GM21528 (cell line): ENCODE measurements at regions not wholly inside any gene's neighbourhood (a gene's known extent, or its start where the extent isn't known, plus 50 kb on each side); places are given as distances from the start of the nearest gene placed in this dataset.
"Not testable (repeated sequence)": the region's sequence is repeated elsewhere in the genome, so short reads cannot be mapped to it uniquely, and the experiment has no call there.

Source experiments
- ATAC-seq: cut with Tn5 transposase; IDR thresholded peaks from one replicate; pipeline ENCODE4 v1.9.1; 2021; ENCODE audit warnings: mild to moderate bottlenecking, moderate library complexity; ENCODE audit not compliant: unreplicated experiment, low FRiP score

DNA sequence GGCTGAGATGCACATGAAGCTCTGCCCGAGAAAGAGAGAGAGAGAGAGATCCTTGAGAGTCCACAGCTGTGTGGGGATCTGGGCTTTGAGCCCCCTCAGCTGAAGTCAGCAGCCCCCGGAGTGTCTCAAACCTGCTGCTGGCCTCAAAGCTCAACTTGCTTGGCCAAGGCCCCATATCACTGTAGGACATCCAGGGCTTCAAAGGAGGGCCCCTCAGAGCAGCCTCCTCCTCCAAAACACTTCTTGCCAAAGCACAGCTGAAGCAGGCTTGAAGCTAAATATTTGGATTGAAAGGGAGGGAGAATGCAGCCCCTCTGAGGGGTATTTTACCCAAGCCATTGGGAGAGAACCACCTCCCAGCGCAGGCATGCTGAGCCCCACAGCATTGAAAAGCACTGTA, 357.6 kb downstream of the OSR1 start:
- no peak for ATAC-seq

DNA sequence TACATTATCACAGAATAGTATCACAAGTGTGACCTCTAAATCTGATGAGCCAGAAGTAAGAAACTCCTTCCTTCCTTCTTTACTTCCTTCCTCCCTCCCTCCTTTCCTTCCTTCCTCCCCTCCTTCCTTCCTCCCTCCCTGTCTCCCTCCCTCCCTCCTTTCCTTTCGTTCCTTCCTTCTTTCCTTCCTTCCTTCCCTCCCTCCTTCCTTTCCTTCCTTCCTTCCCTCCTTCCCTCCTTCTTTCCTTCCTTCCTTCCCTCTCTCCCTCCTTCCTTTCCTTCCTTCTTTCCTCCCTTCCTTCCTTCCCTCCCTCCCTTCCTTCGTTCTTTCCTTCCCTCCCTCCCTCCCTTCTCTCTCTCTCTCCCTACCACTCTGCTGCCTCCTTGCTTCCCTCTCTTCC, 359.2 kb downstream of the OSR1 start:
- ATAC-seq, result no peak

DNA sequence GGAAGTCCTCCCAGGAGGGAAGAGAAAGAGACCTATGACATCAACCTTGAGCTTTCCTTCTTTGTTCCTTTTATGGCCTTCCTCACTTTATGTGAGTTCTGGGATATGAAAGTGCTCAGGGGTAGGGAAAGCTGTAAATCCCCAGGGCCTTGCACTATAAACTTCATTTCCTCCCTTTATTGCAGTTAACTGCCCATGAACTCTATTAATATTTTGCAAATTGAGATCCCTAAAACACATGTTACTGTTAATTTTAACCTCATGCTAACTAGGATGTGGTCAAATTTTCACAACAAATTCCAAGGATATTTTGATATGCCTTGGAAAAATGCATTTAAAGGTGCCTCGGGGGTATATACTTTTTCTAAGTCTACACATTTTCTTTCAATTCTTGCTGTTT, 359.9 kb downstream of the OSR1 start:
- no peak for ATAC-seq

DNA sequence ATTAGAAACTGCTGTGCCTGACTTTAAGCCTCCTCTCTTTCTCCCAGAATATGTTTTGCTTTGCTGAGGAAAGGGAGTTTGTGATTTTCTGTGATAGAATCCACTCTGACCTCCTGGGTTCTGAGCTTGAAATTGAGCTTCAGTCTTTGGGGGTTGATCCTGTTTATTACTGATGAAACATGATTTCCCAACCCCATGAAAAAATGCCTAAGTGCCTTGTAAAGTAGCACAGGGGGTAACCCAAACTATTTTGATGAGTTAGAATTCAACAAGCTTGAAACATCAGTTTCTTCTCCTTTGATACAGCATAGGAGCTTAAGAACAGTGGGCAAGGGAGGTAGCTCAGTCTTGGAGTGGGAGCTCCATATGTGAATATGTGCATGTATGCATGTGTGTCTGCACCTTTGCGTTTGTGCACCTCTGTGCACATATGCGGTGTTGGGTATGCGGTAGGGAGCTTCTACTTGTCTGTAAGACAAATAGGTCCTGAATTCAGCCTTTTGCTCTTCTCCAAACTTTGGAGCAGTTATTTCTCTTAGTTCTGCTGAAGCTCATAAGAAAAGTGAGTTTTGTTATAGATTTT, 364.6 kb downstream of the OSR1 start:
- no peak for ATAC-seq

DNA sequence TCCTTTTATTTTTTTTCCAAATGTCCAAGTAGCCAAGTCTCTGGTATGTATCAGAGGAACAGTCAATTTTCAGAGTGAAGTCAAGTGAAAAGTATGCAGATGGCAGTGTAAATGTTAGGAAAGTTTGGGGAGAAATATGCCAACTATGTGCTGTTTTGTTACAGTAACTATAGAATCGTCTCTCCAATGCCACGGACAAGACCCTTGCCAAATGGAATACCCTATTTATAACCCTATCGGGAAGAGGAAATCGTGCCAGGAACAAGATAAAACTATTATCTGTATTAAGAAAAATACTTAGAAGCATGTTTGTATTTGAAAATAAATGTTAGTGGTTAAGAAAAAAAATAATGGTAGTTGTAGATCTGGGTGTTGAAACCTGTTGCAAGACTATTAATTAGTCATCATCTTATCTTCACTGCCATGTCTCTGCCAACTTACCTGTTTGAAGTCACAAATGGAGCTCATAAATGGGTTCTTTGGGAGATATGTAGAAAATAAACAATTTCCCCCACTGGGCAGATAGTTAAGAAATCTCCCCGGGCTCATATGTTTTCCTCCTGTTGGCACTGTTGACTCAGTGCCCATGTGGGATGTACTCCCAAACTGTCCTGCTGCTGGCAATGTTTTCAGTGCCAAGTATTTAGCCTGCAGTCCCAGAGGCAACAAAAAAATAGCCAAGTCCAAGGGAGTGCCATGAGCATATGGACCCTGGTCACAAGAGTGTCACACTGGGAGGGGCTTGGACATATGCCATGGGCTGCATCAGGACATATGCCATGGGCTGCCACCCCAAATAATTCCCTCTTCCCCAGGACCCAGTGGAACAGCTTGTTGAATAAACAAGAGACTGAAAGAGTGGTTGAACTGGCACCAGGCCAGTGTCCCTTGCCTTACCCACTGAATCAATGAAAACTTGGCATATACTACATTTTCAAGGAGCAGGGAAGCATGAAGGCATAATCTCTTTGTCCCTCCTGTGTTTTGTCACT, 366.9 kb downstream of the OSR1 start:
- ATAC-seq, result no peak

DNA sequence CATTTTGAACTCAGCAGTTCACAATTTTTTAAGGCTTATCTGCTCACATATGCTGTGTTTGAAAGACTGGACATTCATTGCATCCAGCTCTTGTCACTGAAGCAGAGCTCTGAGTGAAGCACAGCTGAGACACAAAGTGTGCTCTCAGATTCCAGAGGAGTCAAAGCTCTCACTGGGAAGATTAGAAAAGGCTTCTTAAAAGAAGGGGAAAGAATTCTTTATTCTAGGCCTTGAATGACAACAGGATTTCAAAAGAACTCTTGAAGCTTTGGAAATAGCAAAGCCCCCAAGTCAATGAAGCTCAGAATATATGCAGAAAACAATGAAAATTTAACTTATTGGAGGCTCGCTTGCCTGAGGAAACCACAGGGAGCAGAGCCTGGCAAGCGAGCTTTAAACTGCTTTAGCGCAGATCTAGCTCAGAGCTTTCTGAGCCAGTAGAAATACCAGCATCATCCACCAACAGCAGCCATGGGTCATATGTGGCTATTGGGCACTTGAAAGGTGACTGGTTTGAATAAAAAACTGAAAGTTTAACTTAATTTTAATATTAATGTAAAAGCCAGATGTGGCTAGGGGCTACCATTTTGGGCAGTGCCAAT, 369.7 kb downstream of the OSR1 start:
- ATAC-seq, result no peak

DNA sequence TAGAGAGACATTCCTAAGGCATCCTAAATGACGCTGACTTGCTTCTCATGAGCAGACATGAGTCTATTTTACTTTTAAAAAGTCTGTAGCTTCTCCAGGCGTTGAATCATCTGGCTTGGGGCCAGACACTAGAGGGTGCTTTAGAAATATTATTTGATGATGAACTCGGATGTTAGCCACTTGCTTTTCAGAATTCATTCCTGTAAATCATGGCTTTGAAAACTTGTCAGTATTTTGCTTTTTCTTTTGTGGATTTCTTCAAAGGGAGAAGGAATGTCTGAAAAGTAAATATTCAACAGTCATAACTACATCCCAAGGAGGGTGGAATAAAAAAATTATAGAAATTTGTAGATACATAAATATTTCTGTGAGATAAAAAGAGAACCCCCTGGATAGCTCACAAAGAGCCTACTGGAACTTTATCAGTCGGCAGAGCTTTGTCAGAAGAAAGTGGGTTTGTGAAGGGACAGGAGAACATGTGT, 370.8 kb downstream of the OSR1 start:
- no peak for ATAC-seq

DNA sequence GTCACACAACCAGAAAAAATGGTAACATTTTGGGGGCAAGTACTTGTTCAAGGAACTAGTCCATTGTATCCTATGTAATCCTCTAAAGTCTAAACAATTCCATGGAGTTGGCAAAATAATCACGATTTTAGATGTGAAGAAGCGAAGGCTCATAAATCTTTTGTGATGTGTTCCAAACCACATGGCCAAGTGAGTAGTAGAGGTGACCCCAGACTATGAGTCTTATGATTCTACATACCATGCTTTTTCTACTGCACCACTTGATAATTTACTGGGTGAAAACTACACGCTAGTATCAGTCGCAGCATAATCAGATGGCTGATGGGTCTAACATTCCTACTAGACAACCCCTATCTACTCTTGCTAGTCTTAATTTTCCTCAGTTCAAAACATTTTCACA, 371.4 kb downstream of the OSR1 start:
- ATAC-seq, result no peak

DNA sequence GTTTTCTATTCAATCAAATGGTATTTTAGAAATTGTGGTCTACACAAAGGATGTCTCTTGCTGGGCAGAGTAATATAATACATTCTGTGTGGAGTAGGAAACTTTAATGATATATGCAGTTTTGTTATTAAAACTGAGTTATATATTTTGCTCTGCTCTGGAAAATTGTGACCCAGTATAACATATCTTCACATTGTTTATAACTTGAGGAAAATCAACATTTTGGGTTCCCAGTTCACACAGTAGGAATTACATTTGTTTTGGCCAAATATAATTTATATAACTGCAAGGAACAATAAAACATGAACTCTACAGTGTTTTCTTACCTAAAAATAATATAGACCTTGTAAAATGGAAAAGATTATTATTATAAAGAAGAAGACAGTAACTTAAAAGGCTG, 372.4 kb downstream of the OSR1 start:
- ATAC-seq, result no peak

DNA sequence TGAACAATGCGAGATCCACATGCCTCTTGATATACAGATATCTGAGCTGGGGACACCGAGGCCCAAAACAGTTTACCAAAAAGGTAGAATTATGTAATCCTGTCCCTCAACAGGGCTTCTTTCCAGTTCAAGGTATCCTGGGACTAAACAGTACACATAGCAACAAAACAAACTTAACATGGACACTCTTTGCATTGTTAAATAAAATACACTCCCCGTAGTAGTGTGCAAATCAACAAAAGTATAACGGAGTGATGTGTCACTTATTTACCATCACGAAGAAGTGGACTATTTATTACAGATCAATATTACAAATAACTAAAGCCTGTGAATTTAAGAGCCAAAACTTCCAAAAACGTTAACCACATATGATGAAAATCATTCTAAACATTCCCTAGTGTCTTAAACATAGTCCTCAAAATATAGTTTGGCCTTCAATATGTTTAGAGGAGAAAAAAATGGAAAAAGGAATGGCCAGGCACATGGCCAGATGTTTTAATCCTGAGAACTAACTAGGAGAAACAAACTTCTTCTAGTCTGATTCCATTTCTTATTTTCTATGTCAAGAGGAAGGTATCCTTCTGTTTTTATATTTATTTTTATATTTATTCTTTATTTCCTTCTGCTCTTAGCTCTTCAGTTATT, 377.5 kb downstream of the OSR1 start:
- no peak for ATAC-seq

DNA sequence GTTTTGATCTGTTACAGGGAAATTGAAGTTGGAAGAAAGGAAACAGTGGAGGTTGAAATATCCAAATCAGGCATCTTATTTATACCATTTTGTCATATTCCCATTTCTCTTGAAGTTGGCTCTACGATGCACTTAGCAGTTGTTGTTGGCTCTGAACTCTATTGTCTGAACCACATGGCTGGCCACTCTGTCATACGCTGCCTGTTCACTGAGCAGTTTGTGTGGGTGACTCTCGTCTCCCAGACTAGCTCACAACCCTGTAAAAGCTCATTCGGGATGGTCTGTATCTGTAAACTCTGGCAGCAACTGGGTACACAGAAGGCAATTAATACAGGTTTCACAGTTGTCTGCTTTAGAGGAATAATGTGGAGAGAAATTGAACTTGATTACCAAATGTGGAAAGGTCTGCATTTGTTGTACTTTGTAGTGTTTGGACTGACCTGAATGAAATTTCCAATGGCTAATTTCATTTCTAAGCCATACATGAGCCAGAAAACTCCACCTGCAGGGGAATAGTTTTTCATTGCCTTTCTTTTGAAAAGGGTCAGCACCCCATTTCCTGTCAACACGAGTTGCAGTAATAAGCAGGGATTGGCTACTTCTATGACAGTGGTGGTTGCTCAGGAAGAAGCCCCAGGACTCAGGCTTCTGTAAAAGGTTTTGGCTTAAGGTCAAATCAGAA, 378.2 kb downstream of the OSR1 start:
- ATAC-seq, result no peak

DNA sequence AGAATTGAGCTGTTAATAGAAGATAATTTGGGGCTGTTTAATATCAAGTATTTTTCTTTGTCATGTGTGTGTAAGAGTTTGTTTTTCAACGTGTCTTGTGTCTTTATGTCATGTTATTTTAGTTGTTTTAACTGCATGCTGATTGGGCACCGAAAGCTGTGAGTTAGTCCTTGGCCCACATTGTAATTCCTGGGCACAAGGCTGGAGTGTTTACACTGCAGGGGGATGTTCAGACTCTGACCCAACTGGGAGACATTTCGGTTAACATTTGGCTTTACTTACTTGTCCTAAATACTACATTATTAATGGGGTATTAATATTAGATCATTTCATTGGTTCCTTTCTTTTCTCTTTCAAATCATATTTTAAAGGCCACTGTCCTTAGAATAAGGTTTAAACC, 381.0 kb downstream of the OSR1 start:
- ATAC-seq, result no peak

DNA sequence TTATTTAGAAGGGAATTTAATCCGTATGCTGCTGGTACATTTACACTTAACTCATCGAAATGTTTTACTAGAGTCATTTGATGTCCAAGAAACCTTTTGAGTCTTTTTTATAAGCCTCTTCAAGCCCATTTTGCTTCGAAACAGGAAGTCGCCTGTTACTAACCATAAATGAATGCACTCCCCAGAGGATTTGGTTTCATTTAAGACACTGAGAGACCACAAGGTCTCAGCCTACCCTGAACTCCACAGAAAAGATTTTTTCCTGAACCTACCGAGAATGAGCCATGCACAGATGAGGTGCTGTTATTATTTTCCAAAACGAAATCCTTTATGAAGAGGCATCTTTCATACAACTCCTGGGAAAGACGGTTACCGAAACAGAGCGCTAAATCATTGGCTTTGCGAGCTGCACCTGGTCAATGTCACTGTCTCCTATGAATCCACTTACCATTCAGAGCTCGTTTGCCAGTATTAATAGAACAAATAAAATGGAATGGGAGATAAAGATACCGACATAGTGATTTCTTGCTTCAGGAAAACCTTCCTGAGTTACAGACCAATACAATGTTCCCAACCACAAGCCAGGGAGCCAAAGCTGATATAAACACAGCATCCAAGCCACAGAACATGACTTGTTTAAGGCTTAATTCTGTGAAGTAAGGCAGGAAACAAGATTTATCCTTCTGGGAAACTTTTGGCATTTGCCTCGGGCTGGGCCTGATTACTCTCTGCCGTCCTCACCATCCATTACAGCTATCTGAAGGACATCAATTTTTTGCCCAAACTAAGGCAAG, 382.1 kb downstream of the OSR1 start:
- ATAC-seq, result peak; percentile 90

DNA sequence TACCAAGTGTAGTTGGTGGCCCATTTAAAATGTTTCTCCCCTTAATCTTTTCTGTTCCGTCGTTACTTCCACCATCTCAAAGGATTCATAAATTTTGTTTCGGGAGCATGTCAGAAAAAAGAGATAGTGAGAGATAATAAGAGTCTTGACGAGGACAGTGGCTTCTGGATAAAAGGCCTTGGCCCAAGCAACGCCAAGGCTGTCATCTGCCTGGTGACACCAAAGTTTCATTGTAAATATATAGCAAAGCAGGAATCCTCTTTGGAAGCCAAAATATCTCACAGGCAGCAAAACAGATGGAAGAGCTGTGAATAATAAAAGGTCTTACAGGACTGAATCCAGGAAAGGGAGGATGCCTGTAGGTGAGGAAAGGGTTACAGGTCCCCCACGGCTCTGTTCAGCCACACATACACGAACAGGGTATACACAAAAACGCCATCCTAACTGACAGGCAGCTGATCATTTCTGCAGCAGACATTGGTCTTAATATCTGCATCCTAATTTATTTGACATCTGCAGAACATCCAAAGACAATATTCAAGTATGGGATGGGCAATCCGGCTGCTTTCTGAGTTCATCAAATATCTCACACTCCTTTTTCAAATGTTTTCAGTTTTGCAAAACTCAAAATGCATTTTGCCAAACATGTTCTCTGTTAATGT, 382.8 kb downstream of the OSR1 start:
- peak; percentile 10 for ATAC-seq

DNA sequence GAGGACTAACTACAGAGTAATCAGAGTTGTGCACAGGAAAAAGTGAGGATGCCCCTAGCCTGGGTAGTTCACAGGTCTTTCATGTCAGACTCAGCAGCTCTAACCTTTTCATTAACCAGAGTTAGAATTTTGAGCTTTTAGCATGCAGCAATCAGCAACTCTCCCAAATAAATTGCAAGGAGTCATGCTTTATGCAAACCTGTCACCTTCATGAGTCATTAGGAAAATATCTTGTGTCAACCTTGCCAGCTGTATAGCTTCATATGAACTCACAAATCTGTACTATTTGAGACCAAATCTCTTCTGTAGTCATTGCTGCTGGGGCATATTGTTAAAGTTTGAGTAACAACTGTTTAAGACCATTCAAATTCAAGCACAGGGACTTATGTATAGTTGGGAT, 382.3 kb upstream of the NT5C1B start:
- ATAC-seq, result no peak

DNA sequence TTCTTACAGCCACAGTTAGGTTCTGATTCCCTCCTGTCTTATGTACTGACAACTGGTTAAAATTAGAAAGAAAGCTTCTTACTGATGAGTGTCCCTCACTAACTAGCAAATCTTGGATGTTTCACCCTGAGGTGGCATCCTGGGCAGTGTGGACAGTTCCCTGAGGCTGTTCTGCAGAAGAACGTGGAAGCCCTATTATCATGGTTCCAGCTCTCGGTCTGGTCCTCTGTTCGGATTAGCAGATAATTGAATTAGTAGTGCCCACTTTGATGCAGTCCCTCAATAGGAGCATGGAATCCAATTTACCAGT, 381.7 kb upstream of the NT5C1B start:
- no peak for ATAC-seq

DNA sequence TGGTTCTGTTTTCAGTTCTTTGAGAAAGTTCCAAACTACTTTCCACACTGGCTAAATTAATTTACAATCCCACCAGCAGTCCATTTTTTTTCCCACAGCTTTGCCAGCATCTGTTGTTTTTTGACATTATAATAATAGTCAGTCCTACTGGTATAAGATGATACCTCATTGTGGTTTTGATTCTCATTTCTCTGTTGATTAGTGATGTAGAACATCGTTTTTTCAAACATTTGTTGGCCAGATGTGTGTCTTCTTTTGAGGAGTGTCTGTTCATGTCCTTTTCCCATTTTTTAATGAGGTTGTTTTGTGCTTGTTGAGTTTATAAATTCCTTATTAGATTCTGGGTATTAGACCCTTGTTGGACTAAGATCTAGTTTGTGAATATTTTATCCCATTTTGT, 376.8 kb upstream of the NT5C1B start:
- ATAC-seq, result no peak

DNA sequence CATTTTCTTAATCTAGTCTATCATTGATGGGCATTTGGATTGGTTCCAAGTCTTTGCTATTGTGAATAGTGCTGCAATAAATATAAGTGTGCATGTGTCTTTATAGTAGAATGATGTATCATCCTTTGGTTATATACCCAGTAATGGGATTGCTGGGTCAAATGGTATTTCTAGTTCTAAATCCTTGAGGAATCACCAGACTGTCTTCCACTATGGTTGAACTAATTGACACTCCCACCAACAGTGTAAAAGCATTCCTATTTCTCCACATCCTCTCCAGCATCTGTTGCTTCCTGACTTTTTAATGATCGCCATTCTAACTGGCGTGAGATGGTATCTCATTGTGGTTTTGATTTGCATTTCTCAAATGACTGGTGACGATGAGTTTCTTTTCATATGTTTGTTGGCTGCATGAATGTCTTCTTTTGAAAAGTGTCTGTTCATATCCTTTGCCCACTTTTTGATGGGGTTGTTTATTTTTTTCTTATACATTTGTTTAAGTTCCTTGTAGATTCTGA, 374.4 kb upstream of the NT5C1B start:
- ATAC-seq, result not testable (repeated sequence)

DNA sequence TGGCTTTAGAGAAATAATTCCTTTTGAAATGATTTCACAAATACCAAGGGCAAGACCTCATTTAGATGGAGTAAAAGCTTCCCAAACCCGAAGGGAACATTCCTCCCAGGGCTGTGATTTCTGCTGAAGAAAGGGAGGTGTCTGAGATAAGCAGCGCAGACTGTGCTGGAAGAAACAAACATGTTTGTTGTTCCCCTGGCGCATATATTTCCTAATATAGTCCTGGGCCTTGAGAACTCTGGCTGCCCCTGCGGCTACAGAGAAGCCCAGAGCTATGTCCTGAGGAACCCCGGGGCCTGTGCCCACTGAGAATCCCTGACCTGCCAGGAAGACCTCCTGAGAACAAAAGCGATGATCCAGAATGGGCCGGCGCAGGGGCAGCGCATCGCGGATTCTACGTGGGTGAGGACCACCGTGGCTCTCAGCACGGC, 372.6 kb upstream of the NT5C1B start:
- ATAC-seq, result no peak
